ENCODE measurements at regions not wholly inside any gene's neighbourhood (a gene's known extent, or its start where the extent isn't known, plus 50 kb on each side); places are given as distances from the start of the nearest gene placed in this dataset.
"Not testable (repeated sequence)": the region's sequence is repeated elsewhere in the genome, so short reads cannot be mapped to it uniquely, and the experiment has no call there.

- DNase-seq: no peak
- TF ChIP-seq POLR2A (IDR thresholded peaks at IDR 0.05; ENCODE audit: low read length): no peak
These were observed 437.0 kb upstream of the CNTN6 start for GRCh38 chr3:655824-656223.

GRCh38 chr3:661356-661755, 431.5 kb upstream of the CNTN6 start:
- DNase-seq: no peak
- TF ChIP-seq GATA1 (IDR thresholded peaks at IDR 0.05; ENCODE audit: low read depth, low read length) (no peak), POLR2A (IDR thresholded peaks at IDR 0.05; ENCODE audit: low read length) (no peak)

GRCh38 chr3:674116-674515, 418.7 kb upstream of the CNTN6 start:
- no peak for DNase-seq
- no peak for TF ChIP-seq POLR2A (IDR thresholded peaks at IDR 0.05; ENCODE audit: low read length)
- TF ChIP-seq GATA1 (IDR thresholded peaks at IDR 0.05; ENCODE audit: low read depth, low read length): no peak

- no peak for TF ChIP-seq GATA1 (IDR thresholded peaks at IDR 0.05; ENCODE audit: low read depth, low read length)
- TF ChIP-seq POLR2A (IDR thresholded peaks at IDR 0.05; ENCODE audit: low read length): no peak
- DNase-seq: no peak
These were observed 417.0 kb upstream of the CNTN6 start for GRCh38 chr3:675846-676245.

- no peak for DNase-seq
- TF ChIP-seq GATA1 (IDR thresholded peaks at IDR 0.05; ENCODE audit: low read depth, low read length) (no peak), POLR2A (IDR thresholded peaks at IDR 0.05; ENCODE audit: low read length) (no peak)
These were observed 409.1 kb upstream of the CNTN6 start for GRCh38 chr3:683770-684169.

- no peak for DNase-seq
- TF ChIP-seq POLR2A (IDR thresholded peaks at IDR 0.05; ENCODE audit: low read length) (no peak), GATA1 (IDR thresholded peaks at IDR 0.05; ENCODE audit: low read depth, low read length) (no peak)
These were observed 402.1 kb upstream of the CNTN6 start for GRCh38 chr3:690770-691169.

- DNase-seq: no peak
- no peak for TF ChIP-seq POLR2A (IDR thresholded peaks at IDR 0.05; ENCODE audit: low read length)
These were observed 392.3 kb upstream of the CNTN6 start for GRCh38 chr3:700514-700913.

- TF ChIP-seq POLR2A (IDR thresholded peaks at IDR 0.05; ENCODE audit: low read length): no peak
- TF ChIP-seq GATA1 (IDR thresholded peaks at IDR 0.05; ENCODE audit: low read depth, low read length): no peak
- no peak for DNase-seq
These were observed 385.8 kb upstream of the CNTN6 start for GRCh38 chr3:707041-707440.

- DNase-seq: no peak
These were observed 379.7 kb upstream of the CNTN6 start for GRCh38 chr3:713006-713621.

GRCh38 chr3:713947-714620, 378.7 kb upstream of the CNTN6 start:
- DNase-seq: no peak
- no peak for TF ChIP-seq POLR2A (IDR thresholded peaks at IDR 0.05; ENCODE audit: low read length)
- TF ChIP-seq GATA1 (IDR thresholded peaks at IDR 0.05; ENCODE audit: low read depth, low read length): no peak

More at GRCh38 chr3:713006-713621, 379.7 kb upstream of the CNTN6 start:
- no peak for TF ChIP-seq POLR2A (IDR thresholded peaks at IDR 0.05; ENCODE audit: low read length)
- no peak for TF ChIP-seq GATA1 (IDR thresholded peaks at IDR 0.05; ENCODE audit: low read depth, low read length)

GRCh38 chr3:721086-721485, 371.7 kb upstream of the CNTN6 start:
- TF ChIP-seq GATA1 (IDR thresholded peaks at IDR 0.05; ENCODE audit: low read depth, low read length) (no peak), POLR2A (IDR thresholded peaks at IDR 0.05; ENCODE audit: low read length) (no peak)

GRCh38 chr3:732326-732928, 360.4 kb upstream of the CNTN6 start:
- TF ChIP-seq GATA1 (IDR thresholded peaks at IDR 0.05; ENCODE audit: low read depth, low read length): no peak
- no peak for TF ChIP-seq POLR2A (IDR thresholded peaks at IDR 0.05; ENCODE audit: low read length)
- no peak for DNase-seq

More at GRCh38 chr3:721086-721485, 371.7 kb upstream of the CNTN6 start:
- no peak for DNase-seq

GRCh38 chr3:733313-733712, 359.5 kb upstream of the CNTN6 start:
- no peak for DNase-seq
- no peak for TF ChIP-seq POLR2A (IDR thresholded peaks at IDR 0.05; ENCODE audit: low read length)
- TF ChIP-seq GATA1 (IDR thresholded peaks at IDR 0.05; ENCODE audit: low read depth, low read length): no peak

- TF ChIP-seq GATA1 (IDR thresholded peaks at IDR 0.05; ENCODE audit: low read depth, low read length) (no peak), POLR2A (IDR thresholded peaks at IDR 0.05; ENCODE audit: low read length) (no peak)
- no peak for DNase-seq
These were observed 335.1 kb upstream of the CNTN6 start for GRCh38 chr3:757711-758110.

GRCh38 chr3:759106-759505, 333.7 kb upstream of the CNTN6 start:
- TF ChIP-seq POLR2A (IDR thresholded peaks at IDR 0.05; ENCODE audit: low read length) (no peak), GATA1 (IDR thresholded peaks at IDR 0.05; ENCODE audit: low read depth, low read length) (no peak)
- no peak for DNase-seq

GRCh38 chr3:773433-773832, 319.4 kb upstream of the CNTN6 start:
- not testable (repeated sequence) for DNase-seq

Measured in erythroblast (primary cell).